Breast epithelium (tissue), 3 donors: ENCODE measurements at regions not wholly inside any gene's neighbourhood (a gene's known extent, or its start where the extent isn't known, plus 50 kb on each side); places are given as distances from the start of the nearest gene placed in this dataset.

Source experiments
- CTCF ChIP-seq, 3 donors: fragments of 450-650 bp; IDR thresholded peaks; one replicate each; pipeline ENCODE4 v1.5.1; 2016 to 2017; ENCODE audit warnings: antibody characterized with exemption in 3 of 3, mild to moderate bottlenecking in 3 of 3, moderate library complexity in 3 of 3
- POLR2A ChIP-seq: fragments of 450-650 bp; IDR thresholded peaks from one replicate; pipeline ENCODE4 v1.6.1; 2016; ENCODE audit warnings: antibody characterized with exemption, mild to moderate bottlenecking, moderate library complexity

GRCh38 chr21:38619480-38619879 is 121.2 kb upstream of the ERG start:
- no peak for TF ChIP-seq CTCF (IDR thresholded peaks at IDR 0.05)
- no peak for TF ChIP-seq POLR2A
